GM19372 (cell line): ENCODE measurements at regions not wholly inside any gene's neighbourhood (a gene's known extent, or its start where the extent isn't known, plus 50 kb on each side); places are given as distances from the start of the nearest gene placed in this dataset.

Experiments used
- ATAC-seq: cut with Tn5 transposase; IDR thresholded peaks from one replicate; pipeline ENCODE4 v1.9.1; 2021; ENCODE audit warnings: mild to moderate bottlenecking, low read depth, moderate library complexity; ENCODE audit not compliant: unreplicated experiment

- no peak for ATAC-seq
Measured at GRCh38 chr1:56028244-56028643, 551.1 kb downstream of the PLPP3 start.

DNA sequence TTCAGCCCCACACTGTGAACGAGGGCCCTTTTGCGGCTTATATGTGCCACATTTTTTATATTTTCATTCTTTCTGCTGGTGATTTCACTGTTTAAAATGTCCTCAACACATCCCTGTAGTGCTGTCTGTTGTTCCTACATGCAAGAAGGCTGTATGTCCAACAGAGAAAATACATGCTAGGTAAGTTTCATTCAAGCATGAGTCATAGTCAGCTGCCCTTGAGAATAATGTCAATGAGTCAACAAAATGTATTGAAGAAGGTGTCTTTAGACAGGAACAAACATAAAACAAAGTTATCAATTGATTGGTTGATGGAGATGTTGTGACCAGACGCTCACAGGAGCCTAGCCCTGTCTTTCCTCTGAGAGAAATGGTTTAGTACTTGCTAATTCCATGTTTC lies 553.4 kb downstream of the PLPP3 start:
- no peak for ATAC-seq

DNA sequence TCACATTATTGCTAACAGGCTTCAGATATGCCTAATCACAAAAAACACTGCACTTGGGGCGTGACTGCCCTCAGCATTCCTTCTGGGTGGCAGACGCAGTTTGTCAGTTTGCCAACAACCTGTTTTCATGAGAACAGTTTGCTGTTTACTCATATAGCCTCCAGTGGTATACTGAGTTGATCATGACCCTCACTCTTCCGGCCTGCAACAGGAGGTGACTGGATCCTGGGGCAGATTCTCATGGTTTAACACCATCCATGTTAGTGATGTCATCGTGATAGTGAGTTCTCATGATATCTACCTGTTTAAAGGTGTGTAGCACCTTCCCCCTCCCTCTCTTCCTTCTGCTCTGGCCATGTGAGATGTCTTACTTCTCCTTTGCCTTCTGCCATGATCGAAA lies 555.2 kb downstream of the PLPP3 start:
- ATAC-seq = no peak

GRCh38 chr1:56019922-56020321 lies 559.4 kb downstream of the PLPP3 start:
- ATAC-seq = no peak

DNA sequence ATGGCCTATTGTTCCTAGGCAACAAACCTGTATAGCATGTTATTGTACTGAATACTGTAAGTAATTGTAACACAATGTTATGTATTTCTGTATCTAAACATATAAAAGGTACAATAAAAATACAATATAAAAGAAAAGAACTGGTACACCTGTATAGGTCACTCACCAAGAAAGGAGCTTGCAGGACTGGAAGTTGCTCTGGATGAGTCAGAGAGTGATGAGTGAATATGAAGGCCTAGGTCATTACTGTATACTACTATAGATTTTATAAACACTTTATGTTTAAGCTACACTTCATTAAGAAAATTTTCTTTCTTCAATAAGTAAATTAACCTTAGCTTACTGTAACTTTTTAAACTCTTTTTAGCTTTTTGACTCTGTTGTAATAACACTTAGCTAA lies 559.9 kb downstream of the PLPP3 start:
- no peak for ATAC-seq

- no peak for ATAC-seq
Measured at GRCh38 chr1:56017336-56017735, 562.0 kb downstream of the PLPP3 start.

- ATAC-seq = no peak
Measured at GRCh38 chr1:56003846-56004245, 575.5 kb downstream of the PLPP3 start.

DNA sequence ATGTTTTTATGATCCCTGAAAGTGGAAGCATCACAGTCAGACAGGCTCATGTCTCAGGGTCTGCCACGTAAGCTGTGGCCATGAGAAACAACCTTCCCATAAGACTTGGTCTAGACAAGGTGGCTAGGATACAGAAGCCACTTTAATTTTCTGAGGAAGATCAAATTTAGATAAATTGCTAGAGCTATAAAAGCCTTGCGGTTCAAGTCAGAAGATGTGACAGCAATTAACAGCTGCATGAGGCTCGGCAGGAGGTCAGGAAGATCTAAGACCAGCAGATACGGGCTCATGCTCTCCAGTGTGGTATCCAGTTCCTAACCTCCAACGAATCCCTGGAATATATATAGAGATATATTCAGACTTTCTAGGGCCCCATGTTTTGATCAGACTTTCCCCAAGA lies 577.1 kb downstream of the PLPP3 start:
- no peak for ATAC-seq

- no peak for ATAC-seq
Measured at GRCh38 chr1:56000424-56000823, 578.9 kb downstream of the PLPP3 start.

DNA sequence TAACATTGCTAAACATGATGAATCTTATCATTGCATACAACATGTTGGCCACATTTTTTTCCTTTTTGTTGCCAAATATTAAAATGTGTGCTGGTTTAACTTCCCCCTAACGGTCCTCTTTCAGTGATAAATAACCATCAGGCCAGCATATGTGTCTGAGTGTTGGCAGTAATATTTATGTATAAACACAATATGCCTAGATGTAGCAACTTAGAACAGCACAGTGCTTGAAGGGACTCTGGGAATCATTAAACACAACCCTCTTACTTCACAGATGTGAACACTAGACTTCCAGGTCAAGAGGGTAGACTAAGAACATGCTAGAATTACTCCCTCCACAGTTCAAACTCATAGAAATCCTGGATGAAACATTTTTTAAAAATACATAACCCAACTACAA lies 581.8 kb downstream of the PLPP3 start:
- ATAC-seq = no peak

GRCh38 chr1:55993646-55994318 lies 585.6 kb downstream of the PLPP3 start:
- ATAC-seq = no peak

GRCh38 chr1:55990007-55990406 lies 589.4 kb downstream of the PLPP3 start:
- ATAC-seq = no peak

DNA sequence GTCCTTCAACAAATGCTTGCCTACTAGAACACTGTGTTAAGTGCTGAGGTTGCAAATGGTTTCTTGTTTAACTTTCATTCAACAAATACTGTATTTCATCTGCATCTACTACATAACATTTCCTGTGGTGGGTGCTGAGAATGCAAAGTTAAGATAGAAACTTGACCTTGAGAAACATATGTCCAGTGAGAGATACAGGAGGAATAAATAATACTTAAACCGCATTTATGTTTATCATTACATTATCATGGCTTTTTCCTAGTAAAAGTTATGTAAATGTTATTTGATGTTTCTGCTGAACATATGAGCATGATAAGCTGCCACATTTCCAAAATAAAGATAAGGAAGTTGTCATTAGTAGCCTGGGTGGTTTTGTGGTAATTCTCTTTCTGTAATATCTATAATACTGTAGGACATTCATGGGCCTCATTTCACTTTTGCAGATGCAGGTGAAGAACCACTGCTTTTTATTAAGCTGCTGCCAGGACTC lies 590.4 kb downstream of the PLPP3 start:
- ATAC-seq = no peak

DNA sequence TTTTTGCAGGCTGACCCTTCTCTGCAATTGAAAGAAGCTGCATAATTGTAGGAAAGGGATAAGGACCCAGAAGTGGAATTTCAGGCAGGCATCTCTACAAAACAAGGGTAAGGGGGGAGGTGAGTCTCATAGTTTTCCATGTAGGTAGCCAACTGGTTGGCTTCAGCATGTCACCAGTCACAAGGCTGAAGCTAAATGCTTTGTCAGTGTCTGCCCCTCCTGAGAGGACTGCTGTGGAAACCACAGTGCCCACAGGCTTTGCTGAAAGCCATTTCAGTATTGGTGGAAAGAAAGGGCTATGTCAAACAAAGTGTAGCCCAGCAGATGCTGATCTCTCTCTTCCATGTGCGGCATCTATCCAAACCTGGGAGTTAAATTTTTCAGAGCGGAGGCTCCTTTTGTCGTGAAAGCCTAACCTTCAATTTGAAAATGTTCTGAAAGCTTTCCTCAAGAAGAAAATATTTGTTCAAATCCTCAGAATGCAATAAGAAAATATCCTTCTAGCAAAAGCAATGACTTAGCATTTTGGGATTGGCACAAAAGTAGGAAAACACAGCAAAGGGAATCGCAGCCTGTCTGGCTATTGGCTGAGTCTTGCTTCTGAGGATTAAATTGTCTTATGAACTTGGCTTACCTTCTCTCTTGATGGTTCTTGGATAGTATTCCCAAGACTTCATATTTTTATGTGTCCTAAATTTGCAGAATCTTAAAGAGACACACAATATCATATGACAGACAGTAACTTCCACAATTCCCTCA lies 591.7 kb downstream of the PLPP3 start:
- ATAC-seq = no peak

- ATAC-seq = no peak
Measured at GRCh38 chr1:55986003-55986402, 593.4 kb downstream of the PLPP3 start.

DNA sequence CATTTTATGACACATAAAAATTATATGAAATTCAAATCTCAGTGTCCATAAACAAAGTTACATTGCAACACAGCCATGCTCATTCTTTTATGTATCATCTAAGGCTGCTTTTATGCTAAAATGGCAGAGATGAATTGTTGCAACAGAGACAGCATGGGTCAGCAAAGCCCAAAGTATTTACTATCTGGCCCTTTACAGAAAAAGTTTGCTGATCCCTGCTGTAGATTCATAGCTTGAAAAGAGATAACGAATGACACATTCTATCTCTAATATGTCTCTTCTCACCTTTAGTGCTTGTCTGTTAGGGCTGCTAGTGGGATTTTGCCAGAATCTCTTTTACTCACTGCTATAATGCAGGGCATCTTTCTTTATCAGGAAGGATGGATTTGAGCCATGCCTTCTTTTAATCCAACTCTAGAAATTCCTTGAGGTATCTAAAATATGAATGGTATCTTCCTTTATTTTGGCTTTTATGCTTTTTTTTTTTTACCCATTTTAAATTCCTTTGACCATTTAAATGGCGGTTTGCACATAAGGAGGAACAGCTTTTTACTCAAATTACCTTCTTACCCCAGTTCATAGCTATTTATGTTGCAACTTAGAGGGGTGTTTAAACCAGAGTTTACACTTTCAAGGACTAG lies 598.2 kb downstream of the PLPP3 start:
- no peak for ATAC-seq

DNA sequence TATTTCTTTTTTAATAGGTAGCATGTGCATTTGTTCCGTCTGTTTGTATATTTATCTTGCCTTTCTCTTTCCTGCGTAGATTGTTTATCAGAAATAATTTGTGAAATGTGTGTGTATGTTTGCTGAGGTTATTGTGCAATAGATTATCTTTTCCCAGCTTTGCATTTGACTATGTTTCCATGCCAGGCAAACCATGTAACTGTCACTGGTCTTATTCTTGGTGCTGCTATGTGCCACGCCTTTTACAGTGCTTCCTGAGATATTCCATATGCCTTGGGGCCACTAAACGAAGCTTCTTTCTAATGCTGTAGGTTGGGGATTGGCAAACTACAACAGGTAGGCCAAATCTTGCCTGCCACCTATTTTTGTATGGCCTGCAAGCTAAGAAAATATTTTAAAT lies 598.8 kb downstream of the PLPP3 start:
- ATAC-seq = no peak

DNA sequence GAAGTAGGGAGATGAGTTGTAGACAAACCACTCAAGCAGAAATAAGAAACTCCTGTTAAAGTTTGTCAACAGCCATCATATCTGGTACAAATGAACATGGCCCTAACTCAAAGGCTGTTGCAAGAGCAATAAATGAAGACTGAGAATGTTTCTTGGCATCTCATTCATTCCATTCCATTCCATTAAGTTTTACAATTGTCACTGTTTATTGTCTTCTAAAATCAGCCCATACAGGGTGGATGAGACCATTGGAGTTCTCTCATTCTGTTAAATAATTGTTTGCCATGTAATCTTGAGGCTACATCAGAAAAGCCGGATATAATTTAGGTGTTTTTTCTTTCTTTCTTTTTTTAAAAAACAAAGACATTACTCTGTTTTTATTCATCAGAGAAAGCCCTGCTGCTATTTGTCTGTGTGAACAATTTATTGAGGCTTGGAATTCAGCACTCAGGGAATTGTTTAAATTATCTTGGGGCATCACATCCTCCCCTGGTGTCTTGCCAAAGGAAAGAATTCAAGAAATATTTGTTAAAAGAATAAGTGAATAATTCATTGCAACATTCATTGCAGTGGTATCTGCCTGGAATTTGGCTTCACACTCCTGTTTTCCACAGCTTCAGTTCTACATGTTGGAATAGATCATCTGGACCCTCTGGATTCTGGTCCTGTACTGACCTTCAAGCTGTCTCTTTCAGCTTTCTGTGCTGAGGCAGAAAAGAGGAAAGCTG lies 604.5 kb downstream of the PLPP3 start:
- ATAC-seq = no peak

GRCh38 chr1:55970526-55971110 lies 608.7 kb downstream of the PLPP3 start:
- no peak for ATAC-seq

DNA sequence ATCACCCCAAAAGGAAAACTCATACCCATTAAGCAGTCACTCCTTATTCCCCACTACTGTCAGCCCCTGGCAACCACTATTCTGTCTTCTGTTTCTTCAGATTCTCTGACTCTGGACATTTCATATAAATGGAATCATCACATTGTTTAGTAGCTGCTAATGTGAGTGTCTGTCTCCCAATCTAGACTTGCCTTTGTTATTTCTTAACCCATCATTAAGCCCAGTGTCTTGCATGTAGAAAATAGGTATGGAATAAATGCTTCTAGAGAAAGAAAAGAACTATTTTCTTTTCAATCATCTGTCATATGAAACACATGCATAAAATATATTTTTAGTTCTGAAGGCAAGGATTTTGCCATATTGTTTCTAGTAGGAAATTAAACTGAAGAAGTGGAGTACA lies 610.0 kb downstream of the PLPP3 start:
- no peak for ATAC-seq

- no peak for ATAC-seq
Measured at GRCh38 chr1:55968661-55969060, 610.7 kb downstream of the PLPP3 start.
